ENCODE measurements at regions not wholly inside any gene's neighbourhood (a gene's known extent, or its start where the extent isn't known, plus 50 kb on each side); places are given as distances from the start of the nearest gene placed in this dataset.

- TF ChIP-seq CTCF (IDR thresholded peaks at IDR 0.05) (no peak), POLR2AphosphoS5 (IDR thresholded peaks at IDR 0.05) (no peak), POLR2A (IDR thresholded peaks at IDR 0.05) (no peak)
Observed at GRCh38 chr2:13607139-13607538, 890.4 kb downstream of the TRIB2 start.
